H1 (cell line): ENCODE measurements at regions not wholly inside any gene's neighbourhood (a gene's known extent, or its start where the extent isn't known, plus 50 kb on each side); places are given as distances from the start of the nearest gene placed in this dataset.

ENCODE experiments used
- CTCF ChIA-PET: fragments of 300-600 bp; sonication (Branson Sonifier 250); formaldehyde crosslinking; loops from one replicate; lab custom pipeline; 2021; ENCODE audit not compliant: partially characterized antibody; lab: Charles Lee
- POLR2A ChIA-PET: fragments of 300-600 bp; sonication (Branson Sonifier 250); formaldehyde crosslinking; loops from one replicate; lab custom pipeline; 2021; ENCODE audit warnings: inconsistent platforms; ENCODE audit not compliant: partially characterized antibody; lab: Charles Lee
- DNase-seq, 2 experiments: peaks; one replicate each; pipeline versions ENCODE4 v3.0.0 to v3.0.0-alpha.2; 2010 to 2022; ENCODE audit warnings: low spot score in 2 of 2, low read depth in 1 of 2, mixed read lengths in 1 of 2
- FAIRE-seq: peaks from 2 replicates; lab custom pipeline; 2011; peaks lifted over from hg19 to GRCh38; lab: Jason Lieb, UNC
- H2AFZ ChIP-seq: 2 replicates; pipeline ENCODE4 v1.8.1; 2012; ENCODE audit warnings: low read length, inconsistent platforms
- H2AK5ac ChIP-seq: 2 replicates; pipeline ENCODE4 v1.6.1; 2013; ENCODE audit warnings: low read depth, low read length
- H2BK120ac ChIP-seq: replicated peaks from 2 replicates; pipeline ENCODE3; 2013; ENCODE audit warnings: low read depth, low read length, inconsistent platforms
- H2BK12ac ChIP-seq: 2 replicates; pipeline ENCODE4 v1.6.1; 2013; ENCODE audit warnings: low read depth, low read length
- H2BK15ac ChIP-seq: 2 replicates; pipeline ENCODE4 v1.6.1; 2013; ENCODE audit warnings: low read length
- H2BK20ac ChIP-seq: 2 replicates; pipeline ENCODE4 v1.6.1; 2013; ENCODE audit warnings: low read length
- H2BK5ac ChIP-seq: 2 replicates; pipeline ENCODE4 v1.6.1; 2013; ENCODE audit warnings: low read depth, low read length
- H3K14ac ChIP-seq: 2 replicates; pipeline ENCODE4 v1.6.1; 2013; ENCODE audit warnings: inconsistent platforms; ENCODE audit not compliant: insufficient read length
- H3K18ac ChIP-seq: 2 replicates; pipeline ENCODE4 v1.6.1; 2013; ENCODE audit warnings: low read length; ENCODE audit errors: extremely low read depth
- H3K23ac ChIP-seq: 2 replicates; pipeline ENCODE4 v1.6.1; 2013; ENCODE audit warnings: inconsistent platforms; ENCODE audit not compliant: insufficient read length
- H3K23me2 ChIP-seq: 2 replicates; pipeline ENCODE4 v1.6.1; 2013; ENCODE audit warnings: low read depth, low read length
- H3K27ac ChIP-seq: 2 replicates; pipeline ENCODE4 v1.6.1; 2011; ENCODE audit warnings: low read depth, low read length, inconsistent platforms
- H3K27me3 ChIP-seq, 4 experiments: replicated peaks in 1 of 4; 1 replicate in 1 of 4; 2 replicates in 3 of 4; pipeline versions ENCODE4 v1.6.1 to v1.8.1; 2011 to 2013; ENCODE audit warnings: low read length in 3 of 4, mild to moderate bottlenecking in 3 of 4, inconsistent platforms in 2 of 4, mixed read lengths in 2 of 4, moderate library complexity in 1 of 4; ENCODE audit not compliant: control insufficient read depth in 3 of 4, insufficient read depth in 3 of 4; ENCODE audit errors: extremely low read depth in 1 of 4
- H3K36me3 ChIP-seq, 4 experiments: 2 replicates each; pipeline versions ENCODE4 v1.6.1 to v1.8.1; 2011 to 2013; ENCODE audit warnings: mild to moderate bottlenecking in 4 of 4, low read length in 3 of 4, moderate library complexity in 2 of 4, control low read depth in 1 of 4, inconsistent platforms in 1 of 4; ENCODE audit not compliant: insufficient read depth in 4 of 4, control insufficient read depth in 2 of 4
- H3K4ac ChIP-seq: replicated peaks from 2 replicates; pipeline ENCODE3; 2013; ENCODE audit warnings: low read length, low read depth, mixed read lengths, inconsistent platforms; ENCODE audit not compliant: insufficient read length
- H3K4me1 ChIP-seq, 4 experiments: replicated peaks in 1 of 4; 1 replicate in 1 of 4; 2 replicates in 3 of 4; pipeline versions ENCODE4 v1.6.1 to v1.8.1; 2011 to 2013; ENCODE audit warnings: low read length in 3 of 4, inconsistent platforms in 2 of 4, mixed read lengths in 1 of 4; ENCODE audit not compliant: insufficient read depth in 4 of 4, control insufficient read depth in 3 of 4
- H3K4me2 ChIP-seq, 2 experiments: 2 replicates each; pipeline versions ENCODE4 v1.6.1 to v1.8.1; 2011 to 2013; ENCODE audit warnings: low read depth in 2 of 2, low read length in 2 of 2, control low read depth in 1 of 2, inconsistent platforms in 1 of 2, mild to moderate bottlenecking in 1 of 2; ENCODE audit not compliant: insufficient read depth in 1 of 2
- H3K4me3 ChIP-seq, 4 experiments: fragments of 200-600, 300-600 bp in 1 of 4; sonication (generic), shearing (Covaris generic), sonication (Bioruptor Twin) in 1 of 4; 2 replicates each; pipeline versions ENCODE4 v1.5.1 to v1.8.1; 2011 to 2016; ENCODE audit warnings: low read length in 4 of 4, low read depth in 3 of 4, control low read depth in 2 of 4, inconsistent platforms in 2 of 4, mild to moderate bottlenecking in 2 of 4, mixed read lengths in 1 of 4, moderate library complexity in 1 of 4; ENCODE audit not compliant: insufficient read depth in 2 of 4; ENCODE audit errors: extremely low read depth in 1 of 4
- H3K56ac ChIP-seq: replicated peaks from 2 replicates; pipeline ENCODE3; 2013; ENCODE audit warnings: low read depth, mild to moderate bottlenecking, mixed read lengths, low read length, inconsistent platforms; ENCODE audit not compliant: insufficient read length
- H3K79me1 ChIP-seq: 2 replicates; pipeline ENCODE4 v1.6.1; 2013; ENCODE audit warnings: low read depth, low read length, control low read depth
- H3K79me2 ChIP-seq, 2 experiments: 2 replicates each; pipeline versions ENCODE4 v1.6.1 to v1.8.1; 2012 to 2013; ENCODE audit warnings: low read length in 2 of 2, mild to moderate bottlenecking in 2 of 2, inconsistent platforms in 1 of 2; ENCODE audit not compliant: insufficient read depth in 2 of 2, control insufficient read depth in 1 of 2
- H3K9ac ChIP-seq, 4 experiments: replicated peaks in 1 of 4; 1 replicate in 1 of 4; 2 replicates in 3 of 4; pipeline versions ENCODE4 v1.6.1 to v1.8.1; 2011 to 2013; ENCODE audit warnings: low read depth in 3 of 4, low read length in 3 of 4, control low read depth in 2 of 4, mild to moderate bottlenecking in 2 of 4, moderate library complexity in 2 of 4, inconsistent platforms in 1 of 4; ENCODE audit errors: extremely low read depth in 1 of 4
- H3K9me3 ChIP-seq, 2 experiments: 2 replicates each; pipeline versions ENCODE4 v1.6.1 to v1.8.1; 2012 to 2013; ENCODE audit warnings: mild to moderate bottlenecking in 2 of 2, moderate library complexity in 2 of 2, control low read depth in 1 of 2, inconsistent platforms in 1 of 2, low read depth in 1 of 2, low read length in 1 of 2, mixed read lengths in 1 of 2; ENCODE audit not compliant: insufficient read depth in 2 of 2
- H4K20me1 ChIP-seq, 2 experiments: replicated peaks in 1 of 2; 2 replicates each; pipeline versions ENCODE3 to v1.8.1; 2011 to 2013; ENCODE audit warnings: inconsistent platforms in 2 of 2, low read length in 2 of 2, mild to moderate bottlenecking in 1 of 2; ENCODE audit not compliant: insufficient read depth in 2 of 2, control insufficient read depth in 1 of 2
- H4K5ac ChIP-seq: 2 replicates; pipeline ENCODE4 v1.6.1; 2013; ENCODE audit warnings: low read length, low read depth, mixed read lengths, inconsistent platforms; ENCODE audit not compliant: insufficient read length
- H4K8ac ChIP-seq: 2 replicates; pipeline ENCODE4 v1.8.0; 2013; ENCODE audit warnings: mild to moderate bottlenecking, moderate library complexity, low read length, inconsistent platforms; ENCODE audit not compliant: insufficient read depth; ENCODE audit errors: extremely low read depth
- H4K91ac ChIP-seq: replicated peaks from 2 replicates; pipeline ENCODE3; 2013; ENCODE audit warnings: low read length, mixed read lengths, inconsistent platforms; ENCODE audit not compliant: insufficient read length
- CEBPB ChIP-seq: IDR thresholded peaks from 2 replicates; pipeline ENCODE4 v1.6.1; 2012; ENCODE audit warnings: low read depth, low read length
- CREB1 ChIP-seq: IDR thresholded peaks from 2 replicates; pipeline ENCODE4 v1.6.1; 2012; ENCODE audit warnings: inconsistent platforms
- JUN ChIP-seq: IDR thresholded peaks from 2 replicates; pipeline ENCODE4 v1.6.1; 2011; ENCODE audit warnings: low read depth, mild to moderate bottlenecking, improper control_type of control experiment, low read length
- KDM4A ChIP-seq: IDR thresholded peaks from one replicate; pipeline ENCODE4 v1.7.1; 2012; ENCODE audit warnings: low read depth, mild to moderate bottlenecking, moderate library complexity, low read length, inconsistent platforms; ENCODE audit not compliant: severe bottlenecking
- POLR2A ChIP-seq, 2 experiments: IDR thresholded peaks; 1 replicate in 1 of 2; 2 replicates in 1 of 2; pipeline ENCODE4 v1.6.1; 2011; ENCODE audit warnings: low read depth in 2 of 2, low read length in 2 of 2, mild to moderate bottlenecking in 2 of 2; ENCODE audit errors: control extremely low read depth in 1 of 2
- SIN3A ChIP-seq, 2 experiments: IDR thresholded peaks in 1 of 2; conservative IDR thresholded peaks in 1 of 2; 2 replicates each; pipeline ENCODE4 v1.6.1; 2011 to 2012; ENCODE audit warnings: low read length in 2 of 2, improper control_type of control experiment in 1 of 2, low read depth in 1 of 2, mild to moderate bottlenecking in 1 of 2
- ZNF274 ChIP-seq: IDR thresholded peaks from 2 replicates; pipeline ENCODE4 v1.7.0; 2012; ENCODE audit warnings: low read length, borderline replicate concordance; ENCODE audit errors: extremely low read depth
- whole genome bisulfite sequencing, 2 experiments: shearing (Covaris generic) in 1 of 2; methylation state at CpG; one replicate each; pipeline versions ENCODE4 v1.1.6 to v1.1.7; 2013 to 2015; ENCODE audit warnings: low lambda C conversion rate in 2 of 2, mixed read lengths in 2 of 2, inconsistent platforms in 1 of 2, low coverage in 1 of 2, missing lambda C conversion rate in 1 of 2; ENCODE audit not compliant: insufficient replicate concordance in 2 of 2, insufficient coverage in 1 of 2, insufficient read length in 1 of 2; ENCODE audit errors: extremely low coverage in 1 of 2, missing lambda C conversion rate in 1 of 2; 5-methylcytosine and 5-hydroxymethylcytosine counted together
- TF ChIP-seq, protein P1 (sequence below): IDR thresholded peaks from 2 replicates; pipeline ENCODE4 v1.6.1; 2012; ENCODE audit warnings: low read length, inconsistent platforms

DNA sequence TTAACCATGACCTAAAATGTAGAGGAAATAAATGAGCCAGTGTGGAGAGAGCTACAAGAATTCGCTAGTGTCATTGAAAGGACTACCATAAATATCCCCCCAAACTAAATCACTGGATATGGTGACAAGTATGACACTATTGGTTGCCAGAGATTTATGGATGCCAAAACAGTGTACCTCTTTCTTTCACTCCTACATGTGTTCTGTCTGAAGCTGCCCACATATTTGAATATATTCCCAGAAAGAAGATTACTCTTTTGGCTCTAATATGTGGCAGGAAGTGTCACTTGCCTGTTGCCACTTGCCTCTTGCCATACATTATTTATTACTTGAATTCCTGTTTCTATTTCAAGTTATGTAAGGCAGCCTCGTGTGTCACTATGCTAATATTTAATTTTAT, 1573.6 kb downstream of the TECRL start:
- WGBS, 2 experiments: 91% methylated on average over 2 of the region's 2 CpGs; no CpG with 5 or more reads in 1 of the 2 experiments
- H3K9ac ChIP-seq: no peak overlapping the region
- CTCF ChIA-PET: no interaction called here

More for the DNA sequence above, 1573.6 kb downstream of the TECRL start:
- Histone ChIP-seq H3K9me3 (no peaks in the 10 kb centered on the region), H3K79me2 (no peaks in the 10 kb centered on the region), H2BK120ac (no peak overlapping the region), H3K27ac (no peak overlapping the region), H2BK15ac (no peak overlapping the region), H2BK5ac (no peak overlapping the region), H3K4ac (no peak overlapping the region), H2BK12ac (no peak overlapping the region), H3K23me2 (no peaks in the 10 kb centered on the region), H3K36me3 (no peaks in the 10 kb centered on the region), H3K18ac (no peak overlapping the region), H3K79me1 (no peaks in the 10 kb centered on the region), H2AFZ (no peak overlapping the region), H4K91ac (no peak overlapping the region), H3K4me2 (no peak overlapping the region), H4K8ac (no peak overlapping the region), H2BK20ac (no peak overlapping the region), H3K4me3 (no peak overlapping the region), H3K27me3 (no peaks in the 10 kb centered on the region), H4K20me1 (no peaks in the 10 kb centered on the region), H4K5ac (no peak overlapping the region), H3K4me1 (no peaks in the 10 kb centered on the region), H2AK5ac (no peak overlapping the region), H3K14ac (no peak overlapping the region), H3K56ac (no peak overlapping the region), H3K23ac (no peak overlapping the region)
- POLR2A ChIA-PET: no interaction called here
- FAIRE-seq: no peak
- no peak for DNase-seq
- TF ChIP-seq SIN3A (conservative IDR thresholded peaks at IDR 0.05 in 1 of 2, IDR thresholded peaks at IDR 0.05 in 1 of 2; ENCODE audit: low read depth in 1 of 2, low read length in 2 of 2) (no peak), ZNF274 (no peak), POLR2A (IDR thresholded peaks at IDR 0.05; ENCODE audit: control extremely low read depth in 1 of 2, low read depth in 2 of 2, low read length in 2 of 2) (no peak), KDM4A (no peak), JUN (no peak), CEBPB (no peak), CREB1 (no peak)
- TF ChIP-seq, protein P1, sequence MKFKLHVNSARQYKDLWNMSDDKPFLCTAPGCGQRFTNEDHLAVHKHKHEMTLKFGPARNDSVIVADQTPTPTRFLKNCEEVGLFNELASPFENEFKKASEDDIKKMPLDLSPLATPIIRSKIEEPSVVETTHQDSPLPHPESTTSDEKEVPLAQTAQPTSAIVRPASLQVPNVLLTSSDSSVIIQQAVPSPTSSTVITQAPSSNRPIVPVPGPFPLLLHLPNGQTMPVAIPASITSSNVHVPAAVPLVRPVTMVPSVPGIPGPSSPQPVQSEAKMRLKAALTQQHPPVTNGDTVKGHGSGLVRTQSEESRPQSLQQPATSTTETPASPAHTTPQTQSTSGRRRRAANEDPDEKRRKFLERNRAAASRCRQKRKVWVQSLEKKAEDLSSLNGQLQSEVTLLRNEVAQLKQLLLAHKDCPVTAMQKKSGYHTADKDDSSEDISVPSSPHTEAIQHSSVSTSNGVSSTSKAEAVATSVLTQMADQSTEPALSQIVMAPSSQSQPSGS: no peak
